C4-2B (cell line): ENCODE measurements at regions not wholly inside any gene's neighbourhood (a gene's known extent, or its start where the extent isn't known, plus 50 kb on each side); places are given as distances from the start of the nearest gene placed in this dataset.

Experiments used
- CTCF ChIP-seq: fragments of 450-650 bp; conservative IDR thresholded peaks from 2 replicates; pipeline ENCODE4 v1.5.1; 2017; ENCODE audit warnings: mild to moderate bottlenecking
- ZFX ChIP-seq: fragments of 450-650 bp; IDR thresholded peaks from 2 replicates; pipeline ENCODE4 v1.6.1; 2017

- TF ChIP-seq CTCF (no peak), ZFX (no peak)
Measured at GRCh38 chr6:84576029-84576428, 188.4 kb downstream of the TBX18 start.
